HFF-Myc (cell line): ENCODE measurements at regions not wholly inside any gene's neighbourhood (a gene's known extent, or its start where the extent isn't known, plus 50 kb on each side); places are given as distances from the start of the nearest gene placed in this dataset.

Experiments
- DNase-seq: peaks from one replicate; pipeline ENCODE4 v3.0.0-alpha.2; 2011; ENCODE audit warnings: low read depth; ENCODE audit errors: extremely low read depth
- H3K4me3 ChIP-seq: replicated peaks from 2 replicates; pipeline ENCODE4 v1.5.1; 2011; ENCODE audit warnings: low read depth, mild to moderate bottlenecking, control low read depth, low read length
- CTCF ChIP-seq: IDR thresholded peaks from 2 replicates; pipeline ENCODE4 v1.5.1; 2012; ENCODE audit warnings: mild to moderate bottlenecking, low read depth, low read length, control low read depth; ENCODE audit errors: missing control alignments

- TF ChIP-seq CTCF = no peak
- H3K4me3 ChIP-seq = no peak overlapping the region
- no peak for DNase-seq
These were observed 189.8 kb downstream of the DRD1 start for GRCh38 chr5:175254155-175254554.

- no peak for TF ChIP-seq CTCF
- no peak for DNase-seq
- no peak overlapping the region for H3K4me3 ChIP-seq
These were observed 190.4 kb downstream of the DRD1 start for GRCh38 chr5:175253597-175253996.

GRCh38 chr5:175252234-175252805 lies 191.7 kb downstream of the DRD1 start:
- H3K4me3 ChIP-seq = no peak overlapping the region
- TF ChIP-seq CTCF = no peak
- no peak for DNase-seq

- H3K4me3 ChIP-seq = no peak overlapping the region
- TF ChIP-seq CTCF = no peak
- DNase-seq = no peak
These were observed 193.6 kb downstream of the DRD1 start for GRCh38 chr5:175250426-175250825.

- no peak for TF ChIP-seq CTCF
- no peak overlapping the region for H3K4me3 ChIP-seq
- DNase-seq = no peak
These were observed 195.5 kb downstream of the DRD1 start for GRCh38 chr5:175248416-175248905.

- no peak for TF ChIP-seq CTCF
- H3K4me3 ChIP-seq = no peak overlapping the region
- DNase-seq = no peak
These were observed 197.0 kb downstream of the DRD1 start for GRCh38 chr5:175246889-175247520.
